Neural crest cell (in vitro differentiated cells): ENCODE measurements at regions not wholly inside any gene's neighbourhood (a gene's known extent, or its start where the extent isn't known, plus 50 kb on each side); places are given as distances from the start of the nearest gene placed in this dataset.

Experiments used
- DNase-seq: peaks from one replicate; pipeline ENCODE4 v3.0.0; 2021; ENCODE audit warnings: low read depth, mixed read lengths, low spot score
- H3K27ac Mint-ChIP-seq: one replicate; pipeline ENCODE4 v1.8.0; 2021; ENCODE audit warnings: mild to moderate bottlenecking, mixed read lengths; ENCODE audit not compliant: unreplicated experiment
- H3K27me3 Mint-ChIP-seq: 2 replicates; pipeline ENCODE4 v1.8.0; 2021; ENCODE audit warnings: low read depth, mild to moderate bottlenecking, mixed read lengths
- H3K36me3 Mint-ChIP-seq: 2 replicates; pipeline ENCODE4 v1.8.0; 2021; ENCODE audit warnings: low read depth, mild to moderate bottlenecking, mixed read lengths
- H3K4me1 Mint-ChIP-seq: 2 replicates; pipeline ENCODE4 v1.8.0; 2021; ENCODE audit warnings: mixed read lengths
- H3K4me3 Mint-ChIP-seq: one replicate; pipeline ENCODE4 v1.8.0; 2021; ENCODE audit warnings: mild to moderate bottlenecking, mixed read lengths
- H3K9me3 Mint-ChIP-seq: 2 replicates; pipeline ENCODE4 v1.8.0; 2021; ENCODE audit warnings: mixed read lengths
- TF ChIP-seq, protein P1 (sequence below): fragments of 200-600 bp; sonication (generic); conservative IDR thresholded peaks from 2 replicates; pipeline ENCODE4 v1.5.0; 2021; ENCODE audit warnings: antibody characterized with exemption, mild to moderate bottlenecking

GRCh38 chr18:44410740-44411139, 269.9 kb upstream of the SETBP1 start:
- H3K4me3 Mint-ChIP-seq, result no peak overlapping the region
- TF ChIP-seq, protein P1, sequence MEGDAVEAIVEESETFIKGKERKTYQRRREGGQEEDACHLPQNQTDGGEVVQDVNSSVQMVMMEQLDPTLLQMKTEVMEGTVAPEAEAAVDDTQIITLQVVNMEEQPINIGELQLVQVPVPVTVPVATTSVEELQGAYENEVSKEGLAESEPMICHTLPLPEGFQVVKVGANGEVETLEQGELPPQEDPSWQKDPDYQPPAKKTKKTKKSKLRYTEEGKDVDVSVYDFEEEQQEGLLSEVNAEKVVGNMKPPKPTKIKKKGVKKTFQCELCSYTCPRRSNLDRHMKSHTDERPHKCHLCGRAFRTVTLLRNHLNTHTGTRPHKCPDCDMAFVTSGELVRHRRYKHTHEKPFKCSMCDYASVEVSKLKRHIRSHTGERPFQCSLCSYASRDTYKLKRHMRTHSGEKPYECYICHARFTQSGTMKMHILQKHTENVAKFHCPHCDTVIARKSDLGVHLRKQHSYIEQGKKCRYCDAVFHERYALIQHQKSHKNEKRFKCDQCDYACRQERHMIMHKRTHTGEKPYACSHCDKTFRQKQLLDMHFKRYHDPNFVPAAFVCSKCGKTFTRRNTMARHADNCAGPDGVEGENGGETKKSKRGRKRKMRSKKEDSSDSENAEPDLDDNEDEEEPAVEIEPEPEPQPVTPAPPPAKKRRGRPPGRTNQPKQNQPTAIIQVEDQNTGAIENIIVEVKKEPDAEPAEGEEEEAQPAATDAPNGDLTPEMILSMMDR, result no peak
- no peaks in the 10 kb centered on the region for H3K36me3 Mint-ChIP-seq
- H3K9me3 Mint-ChIP-seq, result peaks cover 5% of the 10 kb centered on the region
- H3K27ac Mint-ChIP-seq, result no peak overlapping the region
- peaks cover 11% of the 10 kb centered on the region for H3K4me1 Mint-ChIP-seq
- no peak for DNase-seq
- no peaks in the 10 kb centered on the region for H3K27me3 Mint-ChIP-seq

DNA sequence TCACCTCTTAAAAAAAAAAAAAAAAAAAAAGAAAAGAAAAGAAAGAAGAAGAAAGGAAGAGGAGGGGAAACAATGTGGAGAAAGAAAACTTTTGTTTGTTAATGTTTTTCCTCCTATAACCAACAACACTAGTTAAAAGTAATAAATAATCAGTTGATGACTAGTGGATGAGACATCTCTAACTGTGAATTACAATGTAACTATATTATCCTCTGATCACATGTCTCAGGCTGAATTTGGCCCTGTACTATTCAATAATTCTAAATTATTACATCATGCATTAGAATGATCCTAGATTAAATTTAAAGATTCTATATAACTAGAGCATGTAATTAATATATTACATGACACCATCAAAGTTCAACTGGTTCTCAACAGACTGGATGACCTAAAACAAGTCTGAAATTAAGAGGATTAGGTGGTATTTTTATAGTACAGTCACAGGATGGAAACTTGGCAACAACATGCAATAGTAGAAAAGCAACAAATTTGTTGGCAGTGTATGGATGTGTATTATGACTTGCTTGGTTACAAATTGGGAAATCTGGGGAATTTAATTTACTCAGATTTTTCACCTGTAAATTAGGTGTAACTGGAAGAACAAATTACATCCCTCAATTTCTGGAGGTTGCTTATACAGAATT, 269.3 kb upstream of the SETBP1 start:
- H3K36me3 Mint-ChIP-seq, result no peaks in the 10 kb centered on the region
- no peak overlapping the region for H3K27ac Mint-ChIP-seq
- H3K4me3 Mint-ChIP-seq, result no peak overlapping the region
- DNase-seq, result no peak
- peaks cover 2% of the 10 kb centered on the region for H3K9me3 Mint-ChIP-seq
- H3K27me3 Mint-ChIP-seq, result no peaks in the 10 kb centered on the region
- H3K4me1 Mint-ChIP-seq, result peaks cover 11% of the 10 kb centered on the region
- TF ChIP-seq, protein P1, result no peak

- Mint-ChIP-seq H3K4me3 (no peak overlapping the region), H3K36me3 (no peaks in the 10 kb centered on the region), H3K4me1 (peaks cover 11% of the 10 kb centered on the region)
These were observed 268.7 kb upstream of the SETBP1 start for GRCh38 chr18:44411976-44412375.

DNA sequence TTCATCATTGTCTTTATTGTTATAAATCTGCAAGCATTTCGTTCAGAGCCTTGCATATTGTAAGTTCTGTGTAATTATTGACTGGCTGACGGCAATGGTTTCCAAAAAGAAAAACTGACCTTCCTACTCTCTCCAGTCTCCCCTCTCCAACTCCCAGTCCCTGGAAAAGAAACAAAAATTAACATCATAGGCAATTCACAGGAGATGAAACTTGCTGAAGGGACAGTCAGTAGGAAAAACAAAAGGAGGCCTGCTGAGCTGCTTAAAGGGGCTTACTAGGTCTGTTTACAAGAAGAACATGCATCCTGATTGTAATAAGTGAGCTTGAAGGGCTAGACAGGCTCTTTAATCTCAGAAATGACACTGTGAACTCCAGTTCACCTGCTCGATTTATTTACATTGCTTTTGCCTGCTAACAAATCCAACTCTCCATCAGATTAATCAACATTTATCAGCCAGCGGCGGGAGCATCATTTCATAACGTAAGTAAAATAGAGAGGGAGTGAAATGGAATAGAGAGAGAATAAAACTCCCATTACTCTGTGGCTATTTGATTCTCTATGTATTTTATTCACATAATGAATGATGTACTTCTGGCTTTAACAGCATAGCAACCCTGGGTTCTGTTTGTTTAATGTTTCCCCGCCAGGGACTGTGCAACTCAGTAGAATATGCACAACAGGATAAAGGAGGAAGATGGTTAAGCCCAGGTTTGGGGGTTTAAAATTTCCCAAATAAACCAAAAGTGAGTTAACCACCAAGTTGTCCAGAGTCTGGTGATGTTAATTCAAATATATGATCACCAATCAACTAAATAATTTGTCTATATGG, 256.7 kb upstream of the SETBP1 start:
- Mint-ChIP-seq H3K27me3 (no peaks in the 10 kb centered on the region), H3K27ac (no peak overlapping the region), H3K9me3 (peaks cover 12% of the 10 kb centered on the region), H3K4me3 (no peak overlapping the region), H3K4me1 (peaks cover 5% of the 10 kb centered on the region), H3K36me3 (peaks cover 6% of the 10 kb centered on the region)
- TF ChIP-seq, protein P1, result no peak
- no peak for DNase-seq

More at GRCh38 chr18:44411976-44412375, 268.7 kb upstream of the SETBP1 start:
- no peaks in the 10 kb centered on the region for H3K27me3 Mint-ChIP-seq
- H3K27ac Mint-ChIP-seq, result no peak overlapping the region
- no peaks in the 10 kb centered on the region for H3K9me3 Mint-ChIP-seq
- no peak for DNase-seq
- TF ChIP-seq, protein P1, result no peak

DNA sequence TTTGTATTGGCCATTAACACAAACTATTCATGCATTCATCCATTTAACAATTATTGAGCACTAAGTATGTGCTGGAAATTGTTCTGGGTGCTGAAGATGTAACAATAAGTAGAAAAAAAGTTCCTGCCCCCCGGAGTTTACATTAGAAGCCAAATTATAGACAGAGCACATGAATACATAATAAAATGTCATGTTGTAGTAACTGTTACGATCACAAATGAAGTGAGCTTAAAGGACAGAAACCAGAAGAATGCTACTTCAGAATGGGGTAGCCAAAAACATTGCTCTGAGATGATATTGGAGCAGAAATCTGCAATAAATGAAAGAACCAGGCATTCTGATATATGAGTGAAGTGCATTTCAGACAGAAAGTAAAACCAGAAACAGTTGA, 256.0 kb upstream of the SETBP1 start:
- TF ChIP-seq, protein P1, result no peak
- Mint-ChIP-seq H3K4me1 (peaks cover 5% of the 10 kb centered on the region), H3K27me3 (no peaks in the 10 kb centered on the region), H3K4me3 (no peak overlapping the region), H3K27ac (no peak overlapping the region), H3K9me3 (peaks cover 8% of the 10 kb centered on the region), H3K36me3 (peaks cover 2% of the 10 kb centered on the region)
- no peak for DNase-seq
